ENCODE measurements at regions not wholly inside any gene's neighbourhood (a gene's known extent, or its start where the extent isn't known, plus 50 kb on each side); places are given as distances from the start of the nearest gene placed in this dataset.

- Histone ChIP-seq H3K4me2 (ENCODE audit: insufficient read depth, low read length) (no peak overlapping the region), H3K4me1 (ENCODE audit: control insufficient read depth, extremely low read depth, insufficient read depth, low read length) (no peaks in the 10 kb centered on the region), H3K4me3 (replicated peaks in 1 of 3; ENCODE audit: insufficient read depth in 1 of 3, low read depth in 1 of 3, low read length in 3 of 3) (no peak overlapping the region), H3K9me3 (replicated peaks; ENCODE audit: control insufficient read depth, insufficient read depth, low read length) (peaks cover 2% of the 10 kb centered on the region), H3K79me2 (ENCODE audit: control insufficient read depth, insufficient read depth, low read length) (no peaks in the 10 kb centered on the region), H3K9me1 (replicated peaks; ENCODE audit: control insufficient read depth, extremely low read depth, insufficient read depth, low read length) (no peaks in the 10 kb centered on the region), H4K20me1 (replicated peaks; ENCODE audit: control insufficient read depth, extremely low read depth, insufficient read depth, low read length) (no peaks in the 10 kb centered on the region), H2AFZ (ENCODE audit: low read depth, low read length) (no peak overlapping the region), H3K36me3 (ENCODE audit: control insufficient read depth in 2 of 2, extremely low read depth in 1 of 2, insufficient read depth in 2 of 2, low read length in 2 of 2) (no peaks in the 10 kb centered on the region), H3K9ac (replicated peaks; ENCODE audit: extremely low read depth, insufficient read depth, low read length) (no peak overlapping the region), H3K27ac (ENCODE audit: insufficient read depth, low read depth, low read length) (no peak overlapping the region), H3K27me3 (ENCODE audit: control insufficient read depth in 2 of 2, insufficient read depth in 2 of 2, low read length in 2 of 2) (no peaks in the 10 kb centered on the region)
- no TSS peak for BruUV-seq (replicated peaks)
- POLR2A ChIA-PET, result no interaction called here
- DNase-seq (ENCODE audit: low read depth, low spot score) (no peak), FAIRE-seq (no peak)
- CTCF ChIA-PET, result no interaction called here
- intact Hi-C loops (cut with micrococcal nuclease) (no loop called here), dilution Hi-C loops (cut with MboI; ENCODE audit: extremely low pct_ligation_motif_present, low sequenced_read_pairs) (no loop called here)
- TF ChIP-seq EZH2 (IDR thresholded peaks at IDR 0.05; ENCODE audit: borderline replicate concordance, low read depth, low read length, severe bottlenecking), result no peak
- TF ChIP-seq MYC (IDR thresholded peaks at IDR 0.05; ENCODE audit: low read depth, low read length), result no peak
- TF ChIP-seq POLR2AphosphoS5 (IDR thresholded peaks at IDR 0.05; ENCODE audit: insufficient read depth, low read depth, low read length), result no peak
- TF ChIP-seq, protein P1, sequence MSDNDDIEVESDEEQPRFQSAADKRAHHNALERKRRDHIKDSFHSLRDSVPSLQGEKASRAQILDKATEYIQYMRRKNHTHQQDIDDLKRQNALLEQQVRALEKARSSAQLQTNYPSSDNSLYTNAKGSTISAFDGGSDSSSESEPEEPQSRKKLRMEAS (IDR thresholded peaks at IDR 0.05; ENCODE audit: insufficient read depth, insufficient read length), result no peak
- no peak for TF ChIP-seq POLR2A (IDR thresholded peaks at IDR 0.05; ENCODE audit: low read depth, low read length)
- TF ChIP-seq CTCF (IDR thresholded peaks at IDR 0.05; ENCODE audit: extremely low read depth in 1 of 2, insufficient read depth in 1 of 2, low read depth in 1 of 2, low read length in 2 of 2), result no peak
- TF ChIP-seq FOS (IDR thresholded peaks at IDR 0.05; ENCODE audit: borderline replicate concordance, insufficient read depth, low read length), result no peak
- TF ChIP-seq JUN (IDR thresholded peaks at IDR 0.05; ENCODE audit: borderline replicate concordance, insufficient read depth, insufficient read length, low read depth), result no peak
- TF ChIP-seq GATA2 (IDR thresholded peaks at IDR 0.05; ENCODE audit: insufficient read depth, insufficient read length, low read depth, low read length), result no peak
These were observed 193.1 kb upstream of the TBX3 start for GRCh38 chr12:114876968-114877680.

All from endothelial cell of umbilical vein (primary cell).